GM13976 (cell line): ENCODE measurements at regions not wholly inside any gene's neighbourhood (a gene's known extent, or its start where the extent isn't known, plus 50 kb on each side); places are given as distances from the start of the nearest gene placed in this dataset.

ENCODE experiments used
- DNase-seq: peaks from one replicate; pipeline ENCODE4 v3.0.0; 2012; ENCODE audit warnings: low spot score
- CTCF ChIP-seq: IDR thresholded peaks from 2 replicates; pipeline ENCODE4 v1.5.1; 2012; ENCODE audit warnings: borderline replicate concordance, mild to moderate bottlenecking; ENCODE audit not compliant: insufficient read depth; ENCODE audit errors: extremely low read depth, missing control alignments, control extremely low read depth
- in situ Hi-C: fragments of 300-500 bp; cut with MboI; formaldehyde crosslinking; loops from one replicate; pipeline ENCODE4 v1.12.0; 2022; ENCODE audit warnings: low sequenced_read_pairs, mixed read lengths, inconsistent platforms; ENCODE audit not compliant: unreplicated experiment

GRCh38 chr2:138183705-138184104 is 219.4 kb downstream of the HNMT start:
- TF ChIP-seq CTCF = no peak
- in situ Hi-C loops = no loop called here
- no peak for DNase-seq

GRCh38 chr2:138184428-138184827 is 220.2 kb downstream of the HNMT start:
- in situ Hi-C loops = no loop called here
- no peak for TF ChIP-seq CTCF
- no peak for DNase-seq

- in situ Hi-C loops = no loop called here
- no peak for DNase-seq
Observed at GRCh38 chr2:138185827-138186226, 221.6 kb downstream of the HNMT start.

GRCh38 chr2:138187221-138187620 is 222.9 kb downstream of the HNMT start:
- no peak for TF ChIP-seq CTCF
- in situ Hi-C loops = no loop called here
- no peak for DNase-seq

More at GRCh38 chr2:138185827-138186226, 221.6 kb downstream of the HNMT start:
- TF ChIP-seq CTCF = no peak

GRCh38 chr2:138190999-138191398 is 226.7 kb downstream of the HNMT start:
- no peak for TF ChIP-seq CTCF
- in situ Hi-C loops = no loop called here
- no peak for DNase-seq

- no peak for DNase-seq
- in situ Hi-C loops = no loop called here
- TF ChIP-seq CTCF = no peak
Observed at GRCh38 chr2:138193416-138194213, 229.3 kb downstream of the HNMT start.
